HG03442 (cell line): ENCODE measurements at regions not wholly inside any gene's neighbourhood (a gene's known extent, or its start where the extent isn't known, plus 50 kb on each side); places are given as distances from the start of the nearest gene placed in this dataset.

Experiments
- ATAC-seq: cut with Tn5 transposase; IDR thresholded peaks from one replicate; pipeline ENCODE4 v1.9.1; 2021; ENCODE audit warnings: mild to moderate bottlenecking, moderate library complexity; ENCODE audit not compliant: unreplicated experiment

- ATAC-seq = peak; percentile 93
These were observed 144.2 kb upstream of the FBXL4 start for GRCh38 chr6:99091985-99092384.

DNA sequence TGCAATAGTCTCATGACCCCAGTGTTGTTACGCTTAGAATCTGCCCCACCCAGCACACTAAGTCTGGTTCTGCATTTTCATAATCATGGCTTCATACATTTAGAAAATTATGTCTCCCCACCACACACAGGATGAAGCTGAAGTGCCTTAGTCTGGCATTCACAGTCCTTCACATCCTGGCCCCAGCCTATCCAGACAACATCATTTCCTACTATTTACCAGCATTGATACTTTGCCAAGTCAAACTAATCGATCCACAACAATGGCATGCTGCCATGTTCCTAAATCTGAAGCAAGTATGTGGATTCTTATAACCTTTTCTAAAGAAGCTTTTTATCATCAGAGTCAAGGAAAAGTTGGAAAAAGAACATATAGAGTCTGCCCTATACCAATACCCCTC is 132.4 kb upstream of the FBXL4 start:
- no peak for ATAC-seq

GRCh38 chr6:99079058-99079457 is 131.3 kb upstream of the FBXL4 start:
- ATAC-seq = no peak

GRCh38 chr6:99073223-99073622 is 125.5 kb upstream of the FBXL4 start:
- no peak for ATAC-seq

GRCh38 chr6:99066044-99066443 is 118.3 kb upstream of the FBXL4 start:
- no peak for ATAC-seq

DNA sequence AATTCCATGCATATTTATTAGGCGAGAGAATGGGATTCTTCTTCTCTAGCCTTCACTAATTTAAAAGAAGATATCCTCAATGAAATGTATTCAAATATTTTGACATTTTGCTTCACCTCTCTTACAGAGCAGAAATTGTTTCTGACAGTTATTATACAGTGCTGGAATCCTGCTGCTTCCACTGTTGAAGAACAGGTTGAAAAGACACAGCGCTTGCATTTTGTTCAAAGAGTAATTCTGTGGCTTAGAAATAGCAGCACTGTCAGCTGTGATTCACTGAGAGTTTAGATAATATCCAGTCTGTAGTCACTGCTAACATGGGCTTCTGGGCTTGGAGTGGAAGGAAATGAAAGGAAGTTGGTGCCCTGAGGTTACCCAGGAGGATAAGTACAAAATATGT is 117.1 kb upstream of the FBXL4 start:
- ATAC-seq = no peak

- no peak for ATAC-seq
These were observed 88.9 kb upstream of the FBXL4 start for GRCh38 chr6:99036672-99037071.

GRCh38 chr6:99032396-99032795 is 84.7 kb upstream of the FBXL4 start:
- ATAC-seq = no peak

DNA sequence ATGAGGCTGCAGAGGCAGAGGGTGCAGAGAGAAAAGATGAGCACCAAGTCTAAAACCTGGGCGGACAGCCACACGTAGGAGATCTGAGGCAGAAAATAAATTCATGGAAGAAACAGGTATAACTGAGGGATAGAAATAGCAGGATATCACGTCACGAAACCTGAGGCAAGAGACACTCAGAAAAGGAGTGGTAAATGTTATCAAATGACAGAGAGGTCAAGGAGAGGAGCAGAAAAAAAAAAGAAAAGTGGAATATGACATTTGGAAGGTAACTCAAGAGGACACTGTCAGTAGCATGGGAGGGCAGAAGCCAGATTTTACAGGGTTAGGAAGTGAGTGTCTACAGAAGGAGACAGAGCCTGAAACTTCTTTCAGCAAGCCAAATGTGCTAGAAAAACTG is 84.2 kb upstream of the FBXL4 start:
- no peak for ATAC-seq

- ATAC-seq = no peak
These were observed 83.2 kb upstream of the FBXL4 start for GRCh38 chr6:99030915-99031314.

GRCh38 chr6:99026135-99026534 is 78.4 kb upstream of the FBXL4 start:
- ATAC-seq = no peak

DNA sequence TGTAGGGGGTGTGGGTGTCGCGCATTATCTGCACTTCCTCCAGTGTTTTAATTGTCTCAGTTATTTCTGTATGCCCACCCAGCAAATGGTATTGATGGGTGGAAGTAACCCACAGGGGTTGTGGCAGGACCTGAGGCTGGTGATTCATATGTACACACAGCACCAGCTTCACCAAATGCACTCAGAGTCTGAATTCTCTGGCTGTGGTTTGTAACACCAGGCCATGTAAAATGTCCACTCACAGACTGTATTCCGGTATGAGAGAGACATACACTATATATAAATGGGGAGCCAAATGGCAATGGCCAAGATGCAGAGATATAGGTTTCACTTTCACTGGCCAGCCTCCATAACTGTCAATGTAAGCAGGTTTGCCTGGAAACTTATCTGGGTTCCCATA is 76.3 kb upstream of the FBXL4 start:
- no peak for ATAC-seq

GRCh38 chr6:99022039-99022609 is 74.4 kb upstream of the FBXL4 start:
- ATAC-seq = no peak

DNA sequence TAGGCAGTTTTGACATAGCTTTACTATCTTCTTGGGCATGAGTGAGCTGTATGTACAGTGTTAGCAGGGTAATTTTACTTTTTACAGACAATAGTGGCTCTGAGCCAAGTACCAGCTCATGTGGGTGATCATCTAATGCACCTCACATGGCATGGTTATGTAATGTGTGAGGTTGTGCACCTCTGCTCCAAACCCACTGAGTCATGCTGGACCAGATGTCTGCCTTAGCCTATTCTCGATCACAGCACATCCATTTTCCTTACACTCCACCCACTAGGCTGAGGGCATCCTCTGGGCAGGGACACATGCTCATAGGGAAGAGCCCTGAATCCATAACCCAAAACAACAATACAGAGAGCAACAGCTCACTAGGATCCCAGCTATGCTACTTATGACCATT is 71.6 kb upstream of the FBXL4 start:
- no peak for ATAC-seq

DNA sequence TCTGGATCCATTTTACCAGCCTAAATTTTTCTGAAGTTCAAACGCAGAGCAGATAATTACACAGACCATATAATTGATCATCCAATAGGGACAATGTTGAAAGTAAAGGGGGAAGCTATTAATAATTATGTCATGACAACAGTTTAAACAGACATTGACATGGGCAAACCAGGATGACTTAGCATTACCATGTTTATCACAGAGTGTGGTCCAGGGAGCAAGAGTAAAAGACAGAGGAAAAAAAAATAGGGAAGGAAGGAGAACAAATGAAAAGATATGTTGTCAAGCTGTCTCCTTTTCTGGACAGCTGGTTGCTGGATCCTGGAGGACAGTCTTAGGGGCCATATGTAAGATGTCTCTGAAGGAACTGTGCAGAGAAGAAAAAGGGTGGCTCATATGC is 69.4 kb upstream of the FBXL4 start:
- ATAC-seq = no peak

DNA sequence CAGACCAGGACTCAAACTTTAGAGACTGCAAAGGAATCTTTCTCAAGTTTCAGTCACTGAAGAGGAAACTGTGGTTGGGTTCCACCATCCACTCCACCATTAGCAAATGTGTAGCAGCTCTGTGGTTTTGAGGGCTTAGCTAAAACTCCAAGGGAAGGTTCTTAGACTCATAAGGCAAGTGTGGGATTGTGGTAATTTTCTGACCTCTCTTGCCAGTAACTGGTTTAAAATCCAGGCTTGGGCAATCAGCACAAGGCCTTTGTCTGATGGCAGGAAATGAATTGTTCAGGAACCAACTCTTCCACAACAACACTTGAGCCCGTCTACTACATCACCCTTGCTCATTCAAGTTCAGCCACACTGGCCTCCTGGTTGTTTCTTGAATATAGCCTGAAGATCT is 68.6 kb upstream of the FBXL4 start:
- ATAC-seq = no peak

DNA sequence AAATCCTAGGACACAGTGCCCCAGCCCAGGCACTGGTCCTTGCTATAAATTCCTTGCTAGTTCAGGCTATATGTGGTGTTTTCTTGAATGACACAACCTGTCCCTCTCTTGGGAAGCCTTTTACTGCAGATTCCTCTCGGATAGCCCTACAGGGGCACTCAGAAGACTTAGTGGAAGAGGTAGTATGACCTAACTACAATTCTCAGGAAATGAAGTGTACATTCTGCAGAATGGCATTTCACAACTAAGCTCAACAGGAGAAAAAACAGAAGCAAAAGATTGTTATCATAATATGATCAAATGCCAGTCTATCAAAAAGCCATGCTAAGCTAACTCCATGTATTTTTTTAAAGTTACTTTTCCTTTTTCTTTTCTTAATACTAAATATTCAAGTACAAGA is 66.3 kb upstream of the FBXL4 start:
- no peak for ATAC-seq

- ATAC-seq = no peak
These were observed 65.9 kb upstream of the FBXL4 start for GRCh38 chr6:99013661-99014060.

DNA sequence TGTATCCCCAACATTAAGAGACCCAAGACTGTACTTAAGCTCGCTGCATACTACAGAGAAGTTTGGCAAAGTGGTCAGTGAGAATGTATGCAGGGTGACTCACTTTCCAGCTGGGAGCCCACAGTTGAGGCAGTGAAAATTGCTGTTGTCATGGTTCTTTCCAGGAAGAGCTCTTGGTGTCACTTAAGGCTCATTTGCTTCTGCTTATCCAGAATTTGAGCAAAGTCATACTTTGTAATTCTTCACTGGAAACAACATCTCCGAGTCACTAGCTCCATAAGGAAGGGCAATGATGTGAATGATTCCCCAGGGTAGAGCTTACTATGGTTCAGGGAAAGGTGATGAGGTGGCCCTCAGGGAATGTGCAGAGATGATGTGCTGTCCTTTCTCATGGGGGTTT is 65.4 kb upstream of the FBXL4 start:
- ATAC-seq = no peak

DNA sequence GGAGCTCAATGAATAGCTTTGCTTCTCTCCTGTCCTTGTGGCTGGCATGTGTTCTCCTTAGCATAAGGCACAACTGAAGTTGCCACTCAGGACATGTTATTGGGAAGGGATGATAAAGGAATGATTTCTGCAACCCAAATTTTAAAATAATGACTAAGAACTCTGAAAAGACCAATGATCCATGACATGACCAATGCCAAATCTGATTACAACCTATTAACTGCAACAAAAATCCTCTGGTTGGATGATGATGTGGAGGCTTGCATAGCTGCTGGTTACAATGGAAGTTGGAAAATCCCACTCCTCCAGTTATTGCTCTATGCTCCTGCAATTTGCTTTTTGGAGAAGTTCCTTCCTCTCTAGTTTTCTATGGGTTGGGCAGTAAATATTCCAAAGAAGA is 63.4 kb upstream of the FBXL4 start:
- no peak for ATAC-seq

- ATAC-seq = no peak
These were observed 55.1 kb upstream of the FBXL4 start for GRCh38 chr6:99002831-99003230.

DNA sequence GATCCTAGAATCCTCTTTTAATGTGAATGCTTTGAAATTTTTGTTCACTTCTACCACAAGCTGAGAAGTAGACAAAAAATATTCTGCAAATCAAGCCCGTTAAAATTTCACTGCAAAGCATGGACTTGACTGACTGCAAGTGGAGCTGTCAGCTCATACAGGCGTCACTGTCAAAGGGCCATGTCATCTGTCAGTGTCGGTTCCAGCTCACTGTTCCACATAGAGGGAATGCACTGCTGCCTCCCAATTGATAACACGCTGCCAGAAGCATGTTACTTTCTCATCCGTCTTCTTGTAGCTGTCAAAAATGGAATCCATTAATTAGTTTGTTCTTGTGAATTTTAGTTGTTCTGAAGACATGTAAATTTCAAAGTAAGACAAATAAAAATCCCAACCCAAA is 50.4 kb upstream of the FBXL4 start:
- ATAC-seq = no peak
